ENCODE measurements at regions not wholly inside any gene's neighbourhood (a gene's known extent, or its start where the extent isn't known, plus 50 kb on each side); places are given as distances from the start of the nearest gene placed in this dataset.

DNA sequence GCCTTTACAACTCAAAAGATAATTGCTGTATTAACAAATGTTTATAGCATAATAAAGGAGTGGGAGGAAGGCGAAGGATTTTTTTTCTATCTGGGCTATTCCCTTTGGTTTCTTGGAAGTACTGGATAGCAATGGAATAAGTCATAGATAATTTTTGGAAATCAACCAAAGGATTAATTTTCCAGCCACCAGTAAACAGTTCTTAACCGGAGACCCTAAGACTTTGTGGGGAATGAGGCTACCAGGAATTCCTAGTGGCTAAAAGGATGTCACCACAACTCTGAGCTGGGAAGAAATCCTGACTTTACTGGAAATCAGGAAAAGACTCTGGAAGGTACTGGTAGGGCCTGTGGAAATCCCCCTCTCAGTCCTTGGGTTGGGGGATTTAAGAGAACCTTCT, 138.4 kb upstream of the RARB start:
- Histone ChIP-seq H3K27me3 (ENCODE audit: control insufficient read depth, insufficient read depth, low read length) (no peaks in the 10 kb centered on the region), H3K4me1 (ENCODE audit: control insufficient read depth, insufficient read depth, low read length) (no peaks in the 10 kb centered on the region), H3K36me3 (ENCODE audit: control insufficient read depth, insufficient read depth, low read length) (no peaks in the 10 kb centered on the region), H3K9me3 (ENCODE audit: control insufficient read depth, insufficient read depth, low read depth, low read length) (no peaks in the 10 kb centered on the region), H3K27ac (ENCODE audit: low read length) (no peak overlapping the region), H3K4me3 (ENCODE audit: low read depth in 2 of 2, low read length in 2 of 2) (no peak overlapping the region)
- ATAC-seq (no peak), DNase-seq (ENCODE audit: low read depth, low spot score) (no peak)
- in situ Hi-C loops (cut with HindIII; ENCODE audit: low pct_unique_long_range_greater_than_20kb, low sequenced_read_pairs) (no loop called here), intact Hi-C loops (cut with micrococcal nuclease; ENCODE audit: unreplicated experiment) (no loop called here)
- TF ChIP-seq, protein P1, sequence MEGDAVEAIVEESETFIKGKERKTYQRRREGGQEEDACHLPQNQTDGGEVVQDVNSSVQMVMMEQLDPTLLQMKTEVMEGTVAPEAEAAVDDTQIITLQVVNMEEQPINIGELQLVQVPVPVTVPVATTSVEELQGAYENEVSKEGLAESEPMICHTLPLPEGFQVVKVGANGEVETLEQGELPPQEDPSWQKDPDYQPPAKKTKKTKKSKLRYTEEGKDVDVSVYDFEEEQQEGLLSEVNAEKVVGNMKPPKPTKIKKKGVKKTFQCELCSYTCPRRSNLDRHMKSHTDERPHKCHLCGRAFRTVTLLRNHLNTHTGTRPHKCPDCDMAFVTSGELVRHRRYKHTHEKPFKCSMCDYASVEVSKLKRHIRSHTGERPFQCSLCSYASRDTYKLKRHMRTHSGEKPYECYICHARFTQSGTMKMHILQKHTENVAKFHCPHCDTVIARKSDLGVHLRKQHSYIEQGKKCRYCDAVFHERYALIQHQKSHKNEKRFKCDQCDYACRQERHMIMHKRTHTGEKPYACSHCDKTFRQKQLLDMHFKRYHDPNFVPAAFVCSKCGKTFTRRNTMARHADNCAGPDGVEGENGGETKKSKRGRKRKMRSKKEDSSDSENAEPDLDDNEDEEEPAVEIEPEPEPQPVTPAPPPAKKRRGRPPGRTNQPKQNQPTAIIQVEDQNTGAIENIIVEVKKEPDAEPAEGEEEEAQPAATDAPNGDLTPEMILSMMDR (IDR thresholded peaks at IDR 0.05): no peak
- TF ChIP-seq SIN3A (IDR thresholded peaks at IDR 0.05; ENCODE audit: borderline replicate concordance, insufficient read depth, low read depth, low read length) (no peak), POLR2AphosphoS5 (IDR thresholded peaks at IDR 0.05; ENCODE audit: low read depth, low read length) (no peak), TCF7L2 (IDR thresholded peaks at IDR 0.05; ENCODE audit: low read depth, low read length) (no peak)
- TF ChIP-seq, protein P2, sequence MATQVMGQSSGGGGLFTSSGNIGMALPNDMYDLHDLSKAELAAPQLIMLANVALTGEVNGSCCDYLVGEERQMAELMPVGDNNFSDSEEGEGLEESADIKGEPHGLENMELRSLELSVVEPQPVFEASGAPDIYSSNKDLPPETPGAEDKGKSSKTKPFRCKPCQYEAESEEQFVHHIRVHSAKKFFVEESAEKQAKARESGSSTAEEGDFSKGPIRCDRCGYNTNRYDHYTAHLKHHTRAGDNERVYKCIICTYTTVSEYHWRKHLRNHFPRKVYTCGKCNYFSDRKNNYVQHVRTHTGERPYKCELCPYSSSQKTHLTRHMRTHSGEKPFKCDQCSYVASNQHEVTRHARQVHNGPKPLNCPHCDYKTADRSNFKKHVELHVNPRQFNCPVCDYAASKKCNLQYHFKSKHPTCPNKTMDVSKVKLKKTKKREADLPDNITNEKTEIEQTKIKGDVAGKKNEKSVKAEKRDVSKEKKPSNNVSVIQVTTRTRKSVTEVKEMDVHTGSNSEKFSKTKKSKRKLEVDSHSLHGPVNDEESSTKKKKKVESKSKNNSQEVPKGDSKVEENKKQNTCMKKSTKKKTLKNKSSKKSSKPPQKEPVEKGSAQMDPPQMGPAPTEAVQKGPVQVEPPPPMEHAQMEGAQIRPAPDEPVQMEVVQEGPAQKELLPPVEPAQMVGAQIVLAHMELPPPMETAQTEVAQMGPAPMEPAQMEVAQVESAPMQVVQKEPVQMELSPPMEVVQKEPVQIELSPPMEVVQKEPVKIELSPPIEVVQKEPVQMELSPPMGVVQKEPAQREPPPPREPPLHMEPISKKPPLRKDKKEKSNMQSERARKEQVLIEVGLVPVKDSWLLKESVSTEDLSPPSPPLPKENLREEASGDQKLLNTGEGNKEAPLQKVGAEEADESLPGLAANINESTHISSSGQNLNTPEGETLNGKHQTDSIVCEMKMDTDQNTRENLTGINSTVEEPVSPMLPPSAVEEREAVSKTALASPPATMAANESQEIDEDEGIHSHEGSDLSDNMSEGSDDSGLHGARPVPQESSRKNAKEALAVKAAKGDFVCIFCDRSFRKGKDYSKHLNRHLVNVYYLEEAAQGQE (IDR thresholded peaks at IDR 0.05; ENCODE audit: insufficient read depth in 1 of 2, low read depth in 2 of 2, low read length in 1 of 2): no peak
- no TSS peak for BruUV-seq (replicated peaks)
- ChIA-PET CTCF (no interaction called here), POLR2A (no interaction called here)

DNA sequence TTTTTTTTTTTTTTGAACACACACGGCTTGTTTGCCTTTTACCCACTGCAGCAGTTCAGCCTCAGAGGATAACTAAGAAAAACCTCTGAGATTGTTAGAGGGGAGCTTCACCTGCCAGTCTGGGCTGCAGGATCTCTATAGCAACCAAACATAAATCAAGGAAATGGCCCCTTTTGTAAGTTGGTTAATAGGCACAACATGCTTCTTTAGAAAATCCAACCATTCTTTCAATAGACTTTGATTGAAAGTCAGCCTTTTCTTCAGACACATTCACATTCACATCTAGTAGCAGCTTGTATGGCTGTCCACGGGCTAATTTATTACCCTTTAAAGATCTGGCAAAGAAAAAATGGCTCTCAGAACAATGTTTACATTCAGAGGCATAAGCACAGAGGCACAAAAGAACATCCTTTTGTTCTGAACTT, 136.6 kb upstream of the RARB start:
- H3K4me3 ChIP-seq (ENCODE audit: low read depth in 2 of 2, low read length in 2 of 2): no peak overlapping the region
- H3K27ac ChIP-seq (ENCODE audit: low read length): no peak overlapping the region
- ATAC-seq: no peak
- no peak for DNase-seq (ENCODE audit: low read depth, low spot score)
- no peaks in the 10 kb centered on the region for H3K9me3 ChIP-seq (ENCODE audit: control insufficient read depth, insufficient read depth, low read depth, low read length)
- no peak for TF ChIP-seq POLR2AphosphoS5 (IDR thresholded peaks at IDR 0.05; ENCODE audit: low read depth, low read length)
- TF ChIP-seq SIN3A (IDR thresholded peaks at IDR 0.05; ENCODE audit: borderline replicate concordance, insufficient read depth, low read depth, low read length): no peak
- no peak for TF ChIP-seq TCF7L2 (IDR thresholded peaks at IDR 0.05; ENCODE audit: low read depth, low read length)
- TF ChIP-seq, protein P1 (IDR thresholded peaks at IDR 0.05): no peak
- H3K27me3 ChIP-seq (ENCODE audit: control insufficient read depth, insufficient read depth, low read length): no peaks in the 10 kb centered on the region
- BruUV-seq (replicated peaks): no TSS peak
- H3K4me1 ChIP-seq (ENCODE audit: control insufficient read depth, insufficient read depth, low read length): no peaks in the 10 kb centered on the region
- ChIA-PET POLR2A (no interaction called here), CTCF (no interaction called here)
- in situ Hi-C loops (cut with HindIII; ENCODE audit: low pct_unique_long_range_greater_than_20kb, low sequenced_read_pairs): no loop called here
- intact Hi-C loops (cut with micrococcal nuclease; ENCODE audit: unreplicated experiment): no loop called here
- H3K36me3 ChIP-seq (ENCODE audit: control insufficient read depth, insufficient read depth, low read length): no peaks in the 10 kb centered on the region
